GM19467 (cell line): ENCODE measurements at regions not wholly inside any gene's neighbourhood (a gene's known extent, or its start where the extent isn't known, plus 50 kb on each side); places are given as distances from the start of the nearest gene placed in this dataset.
"Not testable (repeated sequence)": the region's sequence is repeated elsewhere in the genome, so short reads cannot be mapped to it uniquely, and the experiment has no call there.

ENCODE experiments used
- ATAC-seq: cut with Tn5 transposase; IDR thresholded peaks from one replicate; pipeline ENCODE4 v1.9.1; 2021; ENCODE audit warnings: mild to moderate bottlenecking, moderate library complexity; ENCODE audit not compliant: unreplicated experiment

- no peak for ATAC-seq
Measured at GRCh38 chr9:71632776-71633175, 135.5 kb downstream of the CEMIP2 start.

- ATAC-seq: no peak
Measured at GRCh38 chr9:71630377-71630995, 137.8 kb downstream of the CEMIP2 start.

GRCh38 chr9:71629578-71630215 is 138.6 kb downstream of the CEMIP2 start:
- ATAC-seq: no peak

GRCh38 chr9:71628247-71628646 is 140.1 kb downstream of the CEMIP2 start:
- ATAC-seq: no peak

- ATAC-seq: no peak
Measured at GRCh38 chr9:71627537-71627936, 140.8 kb downstream of the CEMIP2 start.

DNA sequence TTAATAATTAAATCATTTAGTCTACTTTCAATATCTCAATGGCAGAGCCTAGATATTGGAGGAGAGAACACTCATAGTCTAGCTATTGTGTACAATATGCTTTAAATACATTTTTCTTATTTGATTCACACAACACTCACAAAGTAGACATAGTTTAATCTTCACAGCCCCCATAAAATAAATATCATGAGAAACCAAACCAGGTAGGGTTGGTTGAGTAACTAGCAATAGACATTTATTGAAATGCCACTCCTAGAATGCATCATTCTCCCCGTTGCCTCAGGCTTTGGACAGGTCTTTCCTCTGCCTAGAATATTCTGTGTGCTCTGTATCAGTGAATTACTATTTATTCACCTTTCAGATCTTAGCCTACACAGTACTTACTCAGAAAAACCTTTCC is 141.9 kb downstream of the CEMIP2 start:
- no peak for ATAC-seq

- no peak for ATAC-seq
Measured at GRCh38 chr9:71624728-71625127, 143.6 kb downstream of the CEMIP2 start.

DNA sequence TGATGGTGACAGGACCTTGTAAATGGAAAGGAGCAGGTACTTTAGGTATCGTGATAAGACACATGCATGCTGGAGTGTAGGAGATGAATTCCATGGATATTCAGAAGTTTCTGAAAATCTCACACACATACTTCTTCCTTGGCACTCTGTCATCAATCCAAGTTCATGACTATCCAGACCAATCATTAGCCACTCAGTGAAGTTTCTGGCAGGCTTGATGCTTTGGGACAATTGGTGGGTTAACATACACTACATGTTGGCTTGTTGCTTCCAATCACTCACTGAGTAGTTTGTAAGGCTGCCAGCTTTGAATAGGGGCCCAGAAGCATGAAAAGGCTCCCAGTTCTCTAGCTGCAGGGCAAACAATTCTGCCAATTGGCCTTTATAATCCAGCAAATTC is 147.6 kb downstream of the CEMIP2 start:
- ATAC-seq: no peak

DNA sequence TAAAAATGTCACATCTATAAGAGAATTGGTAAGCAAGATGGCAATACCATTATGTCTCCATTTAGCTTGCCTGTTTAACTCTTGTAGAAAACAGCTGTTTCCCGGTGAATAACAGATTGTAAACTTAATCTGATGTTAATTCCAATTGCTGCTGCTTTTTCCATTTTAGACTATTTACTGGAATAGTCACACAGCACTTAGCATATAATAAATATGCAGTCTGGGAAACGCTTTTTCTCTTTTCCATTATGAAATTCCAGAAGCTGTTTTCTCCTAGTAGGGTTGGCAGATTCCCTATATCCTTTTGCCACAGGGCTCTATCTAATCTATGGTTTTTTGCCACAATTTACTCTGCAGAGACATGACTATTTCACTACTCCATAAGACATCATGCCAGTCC is 148.0 kb downstream of the CEMIP2 start:
- ATAC-seq: no peak

DNA sequence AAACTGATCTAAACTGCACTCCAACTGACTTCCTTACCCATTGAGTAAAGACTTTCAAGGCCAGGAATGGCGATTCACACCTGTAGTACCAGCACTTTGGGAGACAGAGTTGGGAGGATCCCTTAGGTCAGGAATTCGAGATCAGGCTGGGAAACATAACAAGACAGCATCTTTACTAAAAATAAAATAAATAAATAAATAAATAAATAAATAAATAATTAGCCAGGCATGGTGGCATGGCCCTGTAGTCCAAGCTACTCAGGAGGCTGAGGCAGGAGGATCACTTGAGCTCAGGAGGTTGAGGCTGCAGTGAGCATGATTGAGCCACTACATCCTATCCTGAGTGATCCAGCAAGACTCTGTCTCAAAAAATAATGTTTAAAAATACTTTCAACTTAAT is 148.4 kb downstream of the CEMIP2 start:
- ATAC-seq: no peak

GRCh38 chr9:71614409-71615010 is 153.8 kb downstream of the CEMIP2 start:
- ATAC-seq: no peak

DNA sequence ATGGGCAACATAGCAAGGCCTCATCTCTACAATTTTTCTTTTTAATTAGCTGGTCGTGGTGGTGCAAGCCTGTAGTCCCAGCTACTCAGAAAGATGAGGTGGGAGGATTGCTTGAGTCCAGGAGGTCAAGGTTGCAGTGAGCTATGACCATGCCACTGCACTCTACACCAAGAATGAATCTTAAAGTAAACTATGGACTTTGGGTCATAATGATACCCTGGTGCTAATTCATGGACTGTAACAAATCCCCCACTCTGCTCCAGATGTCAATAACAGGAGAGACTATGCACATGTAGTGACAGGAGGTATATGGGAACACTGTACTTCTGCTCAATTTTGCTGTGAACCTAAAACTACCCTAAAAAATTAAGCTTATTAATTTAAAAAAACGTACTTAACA is 155.4 kb downstream of the CEMIP2 start:
- ATAC-seq: no peak

DNA sequence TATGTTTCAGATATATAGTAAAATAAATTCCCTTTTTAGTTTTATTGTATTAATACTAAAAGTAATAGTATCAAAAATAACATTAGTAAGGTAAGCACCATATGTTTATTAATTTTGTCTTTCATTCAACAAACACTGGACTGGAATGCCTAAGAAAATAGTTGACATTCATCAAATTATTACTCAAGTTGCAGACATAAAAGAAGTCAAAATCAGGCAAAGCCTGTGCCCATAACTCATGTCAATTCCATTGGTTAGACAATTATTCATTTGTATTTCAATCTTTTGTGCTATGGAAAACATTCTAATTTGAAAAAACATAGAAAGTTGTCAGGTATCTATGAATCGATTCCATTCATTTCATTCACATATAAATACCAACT is 158.9 kb downstream of the CEMIP2 start:
- ATAC-seq: no peak

GRCh38 chr9:71608825-71609447 is 159.4 kb downstream of the CEMIP2 start:
- no peak for ATAC-seq

DNA sequence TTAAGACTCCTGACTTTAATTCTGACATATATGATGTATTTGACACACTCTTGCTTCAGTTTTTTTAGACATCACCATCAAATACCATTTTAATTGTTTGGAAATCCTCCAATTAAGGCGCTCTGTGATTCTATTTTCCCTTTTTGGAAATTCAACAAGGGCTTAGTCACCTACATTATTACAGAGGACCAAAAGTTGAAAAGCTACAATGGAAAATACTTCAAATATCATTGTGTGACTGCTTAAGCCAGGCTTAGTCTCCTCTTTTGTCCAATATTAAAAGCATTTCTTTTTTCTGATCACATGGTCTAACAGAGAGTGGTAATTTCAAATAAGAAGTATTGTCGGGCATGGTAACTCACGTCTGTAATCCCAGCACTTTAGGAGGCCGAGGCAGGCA is 160.3 kb downstream of the CEMIP2 start:
- ATAC-seq: no peak

- no peak for ATAC-seq
Measured at GRCh38 chr9:71607461-71607881, 160.8 kb downstream of the CEMIP2 start.

GRCh38 chr9:71604197-71605063 is 163.9 kb downstream of the CEMIP2 start:
- peak; percentile 92 for ATAC-seq

DNA sequence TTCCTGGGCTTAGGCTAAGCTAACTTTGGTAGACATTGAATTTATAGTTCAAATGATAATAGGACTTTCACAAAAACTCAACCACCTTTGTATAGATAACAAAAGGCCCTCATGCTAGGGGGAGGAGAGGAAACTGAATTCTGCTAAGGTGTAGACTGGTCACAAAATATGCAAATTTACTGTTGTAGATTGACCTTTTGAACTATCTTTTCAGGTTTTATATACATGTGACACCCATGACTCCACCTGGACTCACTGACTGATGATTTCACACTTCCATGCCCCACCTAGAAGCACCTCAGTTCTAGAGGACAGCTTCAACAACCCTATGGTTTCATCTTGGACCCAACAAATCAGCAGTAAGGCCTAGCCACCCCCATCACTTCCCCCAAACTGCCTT is 165.7 kb downstream of the CEMIP2 start:
- ATAC-seq: no peak

GRCh38 chr9:71595762-71596161 is 172.6 kb downstream of the CEMIP2 start:
- ATAC-seq: not testable (repeated sequence)

- ATAC-seq: no peak
Measured at GRCh38 chr9:71594541-71594940, 173.8 kb downstream of the CEMIP2 start.

GRCh38 chr9:71592400-71592799 is 175.9 kb downstream of the CEMIP2 start:
- ATAC-seq: no peak
